ENCODE measurements at regions not wholly inside any gene's neighbourhood (a gene's known extent, or its start where the extent isn't known, plus 50 kb on each side); places are given as distances from the start of the nearest gene placed in this dataset.
"Not testable (repeated sequence)": the region's sequence is repeated elsewhere in the genome, so short reads cannot be mapped to it uniquely, and the experiment has no call there.

- H3K4me3 Mint-ChIP-seq; DNase-seq (ENCODE audit: low spot score in 2 of 2, unreplicated experiment in 2 of 2); H3K27me3 Mint-ChIP-seq (ENCODE audit: low read depth); H3K27ac Mint-ChIP-seq; H3K9me3 Mint-ChIP-seq; H3K36me3 Mint-ChIP-seq; H3K4me1 Mint-ChIP-seq: not testable (repeated sequence)
Observed at GRCh38 chr9:41839786-41840185, 289.4 kb downstream of the CNTNAP3B start.

GRCh38 chr9:41838953-41839352 is 290.3 kb downstream of the CNTNAP3B start:
- H3K27me3 Mint-ChIP-seq (ENCODE audit: low read depth); H3K36me3 Mint-ChIP-seq; H3K9me3 Mint-ChIP-seq; H3K4me1 Mint-ChIP-seq; H3K27ac Mint-ChIP-seq; DNase-seq (ENCODE audit: low spot score in 2 of 2, unreplicated experiment in 2 of 2); H3K4me3 Mint-ChIP-seq: not testable (repeated sequence)

- not testable (repeated sequence) for H3K4me1 Mint-ChIP-seq; DNase-seq (ENCODE audit: low spot score in 2 of 2, unreplicated experiment in 2 of 2); H3K27me3 Mint-ChIP-seq (ENCODE audit: low read depth); H3K27ac Mint-ChIP-seq; H3K36me3 Mint-ChIP-seq; H3K4me3 Mint-ChIP-seq; H3K9me3 Mint-ChIP-seq
Observed at GRCh38 chr9:41838562-41838851, 290.7 kb downstream of the CNTNAP3B start.

GRCh38 chr9:41837684-41838561 is 291.3 kb downstream of the CNTNAP3B start:
- DNase-seq (ENCODE audit: low spot score in 2 of 2, unreplicated experiment in 2 of 2); H3K27me3 Mint-ChIP-seq (ENCODE audit: low read depth); H3K27ac Mint-ChIP-seq; H3K4me1 Mint-ChIP-seq; H3K9me3 Mint-ChIP-seq; H3K4me3 Mint-ChIP-seq; H3K36me3 Mint-ChIP-seq: not testable (repeated sequence)

- H3K27me3 Mint-ChIP-seq (ENCODE audit: low read depth); H3K27ac Mint-ChIP-seq; H3K4me3 Mint-ChIP-seq; H3K9me3 Mint-ChIP-seq; DNase-seq (ENCODE audit: low spot score in 2 of 2, unreplicated experiment in 2 of 2); H3K4me1 Mint-ChIP-seq; H3K36me3 Mint-ChIP-seq: not testable (repeated sequence)
Observed at GRCh38 chr9:41833108-41833507, 296.1 kb downstream of the CNTNAP3B start.

GRCh38 chr9:41824723-41825122 is 304.5 kb downstream of the CNTNAP3B start:
- not testable (repeated sequence) for H3K4me3 Mint-ChIP-seq; H3K27me3 Mint-ChIP-seq (ENCODE audit: low read depth); H3K36me3 Mint-ChIP-seq; H3K4me1 Mint-ChIP-seq; DNase-seq (ENCODE audit: low spot score in 2 of 2, unreplicated experiment in 2 of 2); H3K9me3 Mint-ChIP-seq; H3K27ac Mint-ChIP-seq

GRCh38 chr9:41802706-41803105 is 326.5 kb downstream of the CNTNAP3B start:
- DNase-seq (ENCODE audit: low spot score in 2 of 2, unreplicated experiment in 2 of 2); H3K27ac Mint-ChIP-seq; H3K36me3 Mint-ChIP-seq; H3K27me3 Mint-ChIP-seq (ENCODE audit: low read depth); H3K9me3 Mint-ChIP-seq; H3K4me3 Mint-ChIP-seq; H3K4me1 Mint-ChIP-seq: not testable (repeated sequence)

GRCh38 chr9:41798684-41799083 is 330.5 kb downstream of the CNTNAP3B start:
- not testable (repeated sequence) for H3K27me3 Mint-ChIP-seq (ENCODE audit: low read depth); H3K36me3 Mint-ChIP-seq; H3K4me1 Mint-ChIP-seq; DNase-seq (ENCODE audit: low spot score in 2 of 2, unreplicated experiment in 2 of 2); H3K4me3 Mint-ChIP-seq; H3K27ac Mint-ChIP-seq; H3K9me3 Mint-ChIP-seq

- H3K27ac Mint-ChIP-seq = peak overlapping the region; percentile 86
- H3K4me1 Mint-ChIP-seq = peaks cover 23% of the 10 kb centered on the region
- H3K4me3 Mint-ChIP-seq; DNase-seq (ENCODE audit: low spot score in 2 of 2, unreplicated experiment in 2 of 2); H3K36me3 Mint-ChIP-seq; H3K27me3 Mint-ChIP-seq (ENCODE audit: low read depth); H3K9me3 Mint-ChIP-seq: not testable (repeated sequence)
Observed at GRCh38 chr9:41790719-41791363, 338.4 kb downstream of the CNTNAP3B start.

- H3K9me3 Mint-ChIP-seq = not testable (repeated sequence)
Observed at GRCh38 chr9:41790007-41790406, 339.2 kb downstream of the CNTNAP3B start.

GRCh38 chr9:41789387-41789786 is 339.8 kb downstream of the CNTNAP3B start:
- peaks cover 23% of the 10 kb centered on the region for H3K4me1 Mint-ChIP-seq
- not testable (repeated sequence) for H3K27me3 Mint-ChIP-seq (ENCODE audit: low read depth); H3K4me3 Mint-ChIP-seq; DNase-seq (ENCODE audit: low spot score in 2 of 2, unreplicated experiment in 2 of 2); H3K27ac Mint-ChIP-seq; H3K9me3 Mint-ChIP-seq; H3K36me3 Mint-ChIP-seq

More at GRCh38 chr9:41790007-41790406, 339.2 kb downstream of the CNTNAP3B start:
- H3K27ac Mint-ChIP-seq = peak overlapping the region; percentile 40
- H3K36me3 Mint-ChIP-seq; H3K4me3 Mint-ChIP-seq; H3K27me3 Mint-ChIP-seq (ENCODE audit: low read depth); DNase-seq (ENCODE audit: low spot score in 2 of 2, unreplicated experiment in 2 of 2): not testable (repeated sequence)
- peaks cover 23% of the 10 kb centered on the region for H3K4me1 Mint-ChIP-seq

GRCh38 chr9:41787951-41788350 is 341.3 kb downstream of the CNTNAP3B start:
- H3K27ac Mint-ChIP-seq; H3K9me3 Mint-ChIP-seq; DNase-seq (ENCODE audit: low spot score in 2 of 2, unreplicated experiment in 2 of 2); H3K4me3 Mint-ChIP-seq; H3K27me3 Mint-ChIP-seq (ENCODE audit: low read depth); H3K36me3 Mint-ChIP-seq: not testable (repeated sequence)
- H3K4me1 Mint-ChIP-seq = peaks cover 23% of the 10 kb centered on the region

- not testable (repeated sequence) for H3K36me3 Mint-ChIP-seq; H3K27me3 Mint-ChIP-seq (ENCODE audit: low read depth); H3K27ac Mint-ChIP-seq; H3K9me3 Mint-ChIP-seq; DNase-seq (ENCODE audit: low spot score in 2 of 2, unreplicated experiment in 2 of 2); H3K4me3 Mint-ChIP-seq
- H3K4me1 Mint-ChIP-seq = peaks cover 23% of the 10 kb centered on the region
Observed at GRCh38 chr9:41787270-41787669, 342.0 kb downstream of the CNTNAP3B start.

- not testable (repeated sequence) for H3K4me3 Mint-ChIP-seq; H3K9me3 Mint-ChIP-seq; H3K36me3 Mint-ChIP-seq; H3K27me3 Mint-ChIP-seq (ENCODE audit: low read depth); H3K27ac Mint-ChIP-seq; DNase-seq (ENCODE audit: low spot score in 2 of 2, unreplicated experiment in 2 of 2)
- peaks cover 11% of the 10 kb centered on the region for H3K4me1 Mint-ChIP-seq
Observed at GRCh38 chr9:41784006-41784405, 345.2 kb downstream of the CNTNAP3B start.

Data from mesothelial cell of epicardium (in vitro differentiated cells).